ENCODE measurements at regions not wholly inside any gene's neighbourhood (a gene's known extent, or its start where the extent isn't known, plus 50 kb on each side); places are given as distances from the start of the nearest gene placed in this dataset.

DNA sequence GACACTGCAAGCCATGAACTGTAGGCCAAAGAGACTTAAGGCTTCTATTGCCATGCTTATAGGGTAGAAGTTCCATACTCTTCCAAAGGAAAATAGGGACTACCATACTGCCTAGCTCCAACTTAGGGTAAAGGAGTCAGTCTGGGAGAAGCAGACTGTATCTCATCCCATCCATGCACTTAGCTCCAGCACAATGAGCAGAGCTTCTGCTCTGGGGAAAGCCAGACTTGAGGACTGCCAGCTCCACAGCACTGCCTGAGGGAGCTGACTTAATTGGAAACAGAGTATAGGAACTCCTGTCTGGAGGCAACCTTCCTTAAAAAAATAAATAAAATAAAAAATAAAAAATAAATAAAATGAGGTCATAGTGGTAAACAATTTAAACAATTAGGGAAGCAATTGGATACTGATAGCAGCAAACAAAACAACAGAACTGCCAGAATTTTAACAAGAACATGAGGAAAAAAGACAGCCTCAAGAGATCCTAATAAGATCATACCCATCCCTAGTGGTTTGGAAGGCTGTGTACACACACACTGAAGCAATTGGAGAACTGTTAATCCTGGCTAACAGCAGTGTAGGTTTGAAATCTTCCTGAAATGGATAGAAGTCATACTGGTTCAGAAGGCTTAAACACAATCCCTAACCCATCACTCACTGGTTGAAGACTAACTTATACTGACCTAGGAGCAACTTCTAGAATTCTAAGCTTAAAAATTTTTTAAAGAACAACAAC is 550.1 kb downstream of the TBC1D4 start:
- no peak for DNase-seq

DNA sequence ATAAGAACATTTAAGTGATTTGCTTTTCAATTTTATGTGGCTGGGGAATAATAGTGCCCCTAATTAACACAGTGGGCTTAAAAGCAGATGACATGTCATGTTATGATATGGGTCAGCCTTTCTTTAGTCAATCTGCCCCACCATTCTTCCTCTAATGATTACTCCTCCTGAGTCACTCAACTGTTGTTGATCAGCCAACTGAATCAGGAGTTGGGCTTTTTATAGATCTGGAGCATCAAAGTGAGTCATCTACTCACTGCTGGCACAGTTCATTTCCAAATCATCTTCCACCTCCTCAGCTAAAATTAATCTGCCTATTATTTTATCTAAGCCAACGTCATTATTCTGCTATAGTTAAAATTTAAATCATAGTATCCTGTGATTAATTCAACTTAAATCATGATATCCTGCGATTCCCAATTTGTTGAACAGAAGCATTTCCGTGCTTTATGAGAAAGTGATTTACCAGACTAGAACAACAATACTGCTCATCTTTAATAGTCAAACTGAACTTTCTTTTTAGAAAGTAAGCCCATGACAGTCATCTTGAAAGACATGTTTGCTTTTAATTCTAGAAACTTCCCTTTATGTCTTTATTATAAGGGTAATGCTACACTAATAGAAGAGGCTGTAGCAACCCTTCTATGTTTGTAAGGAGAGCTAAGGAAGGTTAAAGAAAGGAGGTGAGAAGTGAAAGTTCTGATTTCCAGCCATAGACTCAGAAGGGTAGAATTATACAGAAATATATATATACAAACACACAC is 551.4 kb downstream of the TBC1D4 start:
- peak; percentile 82 for DNase-seq

DNA sequence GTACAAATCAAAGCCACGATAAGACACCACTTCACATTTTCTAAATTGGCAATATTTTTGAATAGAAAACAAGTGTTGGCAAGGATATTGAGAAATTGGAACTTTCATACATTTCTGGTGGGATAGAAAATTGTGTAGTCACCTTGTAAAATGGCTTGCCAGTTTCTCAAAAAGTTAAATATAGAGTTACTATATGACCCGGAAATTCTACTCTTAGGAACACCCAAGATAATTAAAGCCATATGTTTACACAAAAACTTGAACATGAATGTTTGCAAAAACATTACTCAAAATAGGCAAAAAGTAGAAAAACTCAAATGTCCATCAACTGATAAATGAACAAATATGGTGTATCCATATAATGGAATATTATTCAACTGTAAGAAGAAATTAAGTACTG is 552.5 kb downstream of the TBC1D4 start:
- DNase-seq = peak; percentile 46

DNA sequence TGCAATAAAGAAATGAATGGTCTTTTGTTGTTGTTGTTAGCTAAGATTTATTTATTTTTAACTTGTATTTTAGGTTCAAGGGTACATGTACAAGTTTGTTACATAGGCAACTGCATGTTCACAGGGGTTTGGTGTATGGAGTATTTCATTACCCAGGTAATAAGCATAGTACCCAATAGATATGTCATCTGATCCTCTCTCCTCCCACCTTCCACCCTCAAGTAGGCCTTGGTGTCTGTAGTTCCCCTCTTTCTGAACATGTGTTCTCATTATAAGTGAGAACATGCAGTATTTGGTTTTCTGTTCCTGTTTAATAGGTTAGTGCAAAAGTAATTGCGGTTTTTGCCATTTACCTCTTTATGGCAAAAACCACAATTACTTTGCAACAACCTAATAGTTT is 554.1 kb downstream of the TBC1D4 start:
- no peak for DNase-seq

DNA sequence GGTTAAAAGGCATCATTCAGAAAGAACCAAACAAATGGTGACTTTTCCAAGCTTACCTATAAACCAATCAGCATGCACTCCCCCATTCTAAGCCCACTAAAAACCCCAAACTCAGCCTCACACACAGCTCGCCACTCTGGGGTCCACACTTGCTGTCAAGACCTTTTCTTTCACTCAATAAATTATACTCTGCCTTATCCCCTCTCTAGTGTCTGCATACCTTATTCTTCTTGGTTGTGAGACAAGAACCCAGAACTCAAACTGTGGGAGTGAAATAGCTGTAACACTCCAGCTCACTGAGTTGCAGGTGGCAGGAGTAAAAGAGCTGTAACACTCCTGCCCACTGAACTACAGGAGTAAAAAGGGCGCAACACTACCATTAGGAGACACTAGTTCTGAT is 559.0 kb downstream of the TBC1D4 start:
- DNase-seq = no peak

DNA sequence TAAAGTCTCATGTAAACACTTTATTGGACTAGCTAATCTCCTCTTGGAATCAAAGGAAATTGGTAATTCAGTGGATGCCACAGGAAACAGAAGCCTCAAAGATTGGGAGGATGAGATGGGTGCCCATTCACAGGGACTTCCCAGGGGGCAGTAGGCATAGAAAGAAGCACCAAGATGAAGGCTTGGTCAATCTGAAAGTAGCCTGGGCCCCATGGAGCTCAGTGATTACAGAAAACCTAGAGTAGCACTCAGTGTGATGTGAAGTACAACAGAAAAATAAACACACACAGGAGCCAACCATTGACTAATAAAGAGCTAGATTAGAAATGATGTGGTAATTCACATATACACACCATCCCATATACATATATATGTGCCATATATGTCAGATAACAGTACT is 560.6 kb downstream of the TBC1D4 start:
- no peak for DNase-seq

DNA sequence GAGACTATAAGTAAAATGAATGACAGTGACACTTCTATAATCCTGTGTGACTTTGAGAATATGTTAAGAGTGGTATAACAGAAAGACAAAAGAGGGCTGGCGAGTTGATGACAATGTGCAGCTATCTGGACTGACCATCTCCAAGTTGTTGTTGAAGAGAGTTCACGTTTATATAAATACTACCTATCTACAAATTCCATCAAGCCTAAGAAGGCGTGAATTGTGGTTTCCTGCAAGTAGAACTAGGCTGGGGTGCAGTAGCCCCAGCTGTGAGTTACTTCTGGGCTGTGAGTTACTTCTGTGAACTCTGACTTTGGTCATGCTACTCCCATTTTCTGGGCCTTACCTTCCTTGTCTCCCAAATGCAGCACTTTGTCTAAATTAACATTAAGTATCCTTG is 561.0 kb downstream of the TBC1D4 start:
- DNase-seq = no peak

DNA sequence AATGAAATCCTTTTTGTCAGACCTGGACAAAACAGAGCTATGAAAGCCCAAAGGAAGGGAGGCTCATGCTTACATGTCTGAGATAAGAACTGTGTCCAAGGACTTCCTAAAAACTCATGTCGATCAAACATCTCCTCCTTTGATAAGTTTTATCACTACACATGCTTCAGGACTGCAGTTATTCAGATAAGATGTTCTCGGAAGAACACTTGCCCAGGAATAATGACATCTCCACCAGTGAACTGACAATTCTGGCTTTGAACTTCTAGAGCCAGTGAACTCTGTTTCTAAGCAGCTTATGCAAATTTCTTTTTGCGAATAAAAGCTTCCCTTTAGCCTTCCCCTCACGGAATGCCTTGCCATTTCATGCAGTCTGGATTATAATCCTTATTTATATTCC is 561.6 kb downstream of the TBC1D4 start:
- DNase-seq = no peak

DNA sequence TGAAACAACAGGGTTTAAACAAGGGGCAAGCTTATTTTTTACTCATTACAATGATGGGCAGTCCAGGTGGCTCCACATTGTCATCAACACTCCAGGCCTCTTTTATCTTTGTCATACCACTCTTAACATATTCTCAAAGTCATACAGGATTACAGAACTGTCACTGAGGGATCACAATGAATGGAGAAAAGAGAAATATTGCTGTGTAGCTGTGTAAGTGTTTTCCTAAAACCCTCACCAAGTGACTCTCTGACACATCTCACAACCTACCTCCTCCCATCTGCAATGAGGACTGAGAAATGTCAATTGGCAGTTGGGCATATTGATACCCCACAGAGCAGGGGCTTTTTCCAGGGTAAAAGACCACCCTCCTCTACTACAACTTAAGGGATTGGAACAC is 562.1 kb downstream of the TBC1D4 start:
- no peak for DNase-seq

DNA sequence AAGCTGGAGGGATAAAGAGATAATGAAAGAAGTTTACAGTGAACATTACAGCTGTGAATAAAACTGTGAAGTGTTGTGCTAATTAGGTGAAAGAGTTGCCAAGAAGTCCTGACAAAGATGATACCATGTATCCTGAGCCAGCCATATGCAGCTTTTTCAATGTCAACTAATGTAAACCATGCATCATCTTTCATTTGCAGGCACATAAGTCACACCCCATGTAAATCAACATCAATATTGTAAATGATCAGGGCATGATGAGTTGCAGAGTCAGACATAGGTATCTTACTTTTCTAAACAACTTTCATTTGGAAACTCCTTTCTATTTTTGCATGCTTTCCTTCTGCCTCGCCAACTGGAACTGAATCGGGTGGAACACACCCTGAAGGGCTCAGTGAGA is 569.1 kb downstream of the TBC1D4 start:
- no peak for DNase-seq

DNA sequence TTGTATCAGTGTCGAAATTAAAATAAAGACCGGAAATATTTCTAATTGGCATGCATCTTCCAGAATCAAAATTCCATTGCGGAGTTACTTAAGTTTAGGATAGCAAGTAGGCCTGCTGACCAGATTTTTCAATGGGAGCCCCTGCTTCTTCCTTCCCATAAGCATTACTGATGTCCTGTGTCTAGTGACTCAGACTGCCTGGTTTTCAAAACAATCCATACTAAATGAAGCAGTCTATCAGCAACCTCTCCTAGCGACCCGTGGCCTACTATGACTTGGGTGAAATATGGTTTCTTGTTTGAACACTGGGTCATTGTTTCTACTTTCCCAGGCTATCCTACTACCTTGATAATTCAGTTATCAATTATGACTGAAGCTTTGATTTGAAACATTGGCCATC is 571.6 kb downstream of the TBC1D4 start:
- DNase-seq = no peak

DNA sequence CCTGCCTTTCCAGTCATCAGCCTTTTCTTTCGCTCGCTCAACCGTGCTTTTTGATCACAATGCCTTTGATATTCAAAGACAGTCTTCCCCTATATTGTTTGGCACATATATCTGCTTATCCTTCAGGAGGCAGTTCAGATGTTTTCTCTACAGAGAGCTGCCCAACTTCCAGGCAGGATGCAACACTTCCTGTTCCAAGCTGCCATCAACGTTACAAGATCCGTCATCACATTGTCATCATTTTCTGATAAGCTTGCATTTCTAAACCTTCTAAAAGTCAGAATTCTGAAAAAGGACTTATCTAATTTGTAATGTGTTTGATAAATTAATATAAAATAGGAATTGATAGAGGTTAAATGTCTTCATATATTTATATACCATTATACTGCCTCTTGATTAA is 574.2 kb downstream of the TBC1D4 start:
- no peak for DNase-seq

DNA sequence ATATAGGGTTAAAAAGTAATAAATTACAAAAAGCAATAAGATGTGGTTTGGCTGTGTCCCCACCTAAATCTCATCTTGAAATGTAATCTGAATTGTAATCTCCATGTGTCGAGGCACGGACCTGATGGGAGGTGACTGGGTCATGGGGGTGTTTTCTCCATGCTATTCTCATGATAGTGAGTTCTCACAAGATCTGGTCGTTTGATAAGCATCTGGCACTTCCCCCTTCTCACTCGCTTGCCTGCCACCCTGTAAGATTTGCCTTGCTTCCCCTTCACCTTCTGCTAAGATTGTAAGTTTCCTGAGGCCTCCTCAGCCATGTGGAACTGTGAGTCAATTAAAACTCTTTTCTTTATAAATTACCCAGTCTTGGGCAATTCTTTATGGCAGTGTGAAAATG is 577.4 kb downstream of the TBC1D4 start:
- no peak for DNase-seq

DNA sequence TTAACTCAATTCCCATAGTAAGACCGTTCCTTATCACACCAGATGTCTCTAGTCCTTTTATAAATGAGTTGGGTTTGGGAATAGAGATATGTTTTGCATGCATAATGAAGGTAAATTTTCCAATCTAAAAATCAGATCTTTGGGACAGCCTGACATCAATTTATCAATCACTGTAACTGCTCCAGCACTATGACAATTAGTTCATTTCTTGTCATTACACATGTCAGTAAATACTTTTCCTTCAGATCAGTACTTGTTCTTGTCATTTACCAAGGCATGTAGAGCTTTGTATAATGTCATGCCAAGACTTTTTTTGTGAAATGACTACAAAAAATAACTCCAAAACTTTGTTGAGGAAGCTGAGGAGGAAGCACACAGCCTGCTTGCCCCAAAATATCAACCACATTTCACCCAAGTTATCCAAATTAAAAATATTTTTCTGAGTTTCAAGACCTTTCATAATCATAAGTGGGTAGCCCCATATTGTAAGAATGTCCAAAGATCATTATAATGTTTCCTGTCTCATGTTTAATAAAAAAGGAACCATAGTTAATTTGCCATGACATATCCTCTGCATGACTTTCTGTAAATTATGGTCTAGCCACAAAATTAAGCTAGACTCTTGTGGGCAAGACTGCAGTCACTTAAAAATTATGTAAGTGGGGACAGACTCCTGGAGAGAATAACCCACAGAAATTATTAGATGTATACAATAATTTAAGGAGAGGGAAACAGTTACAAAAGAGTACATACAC is 586.8 kb downstream of the TBC1D4 start:
- no peak for DNase-seq

DNA sequence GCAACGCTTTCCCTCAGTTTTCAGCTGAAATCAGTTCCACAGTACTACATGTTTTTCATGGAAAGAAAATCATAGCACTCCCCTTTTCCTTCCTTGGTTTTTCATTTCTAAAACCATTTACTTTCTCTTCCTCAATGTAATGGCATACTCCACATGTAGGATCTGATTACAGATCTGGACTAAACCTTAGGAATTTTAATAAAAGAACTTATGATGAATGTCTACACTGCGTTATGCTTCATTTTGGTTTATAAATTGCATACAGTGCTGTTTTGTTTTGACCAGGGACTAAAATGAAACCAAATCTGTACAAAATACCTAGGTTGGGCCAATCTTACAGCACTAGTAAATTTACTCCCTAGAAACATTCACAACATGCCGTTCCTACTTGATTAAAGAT is 589.9 kb downstream of the TBC1D4 start:
- no peak for DNase-seq

DNA sequence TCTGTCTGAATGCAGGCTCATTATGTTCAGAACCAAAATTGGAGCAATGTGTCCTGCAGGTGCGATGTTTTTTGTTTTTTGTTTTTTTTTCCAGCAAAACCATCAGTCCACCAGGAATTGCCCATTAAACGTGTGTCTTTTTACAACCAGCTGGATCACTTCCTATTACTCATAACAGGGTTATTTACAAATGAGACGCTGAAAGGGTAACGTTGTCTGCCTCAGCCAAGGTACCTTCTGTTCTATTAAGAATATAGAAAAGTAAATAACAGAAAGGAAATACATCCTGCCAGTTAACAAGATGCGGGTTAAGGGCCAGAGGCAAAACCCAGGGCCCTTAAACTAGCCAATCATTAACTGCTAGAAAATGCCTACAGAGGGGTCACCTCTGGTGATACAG is 590.4 kb downstream of the TBC1D4 start:
- DNase-seq = no peak

DNA sequence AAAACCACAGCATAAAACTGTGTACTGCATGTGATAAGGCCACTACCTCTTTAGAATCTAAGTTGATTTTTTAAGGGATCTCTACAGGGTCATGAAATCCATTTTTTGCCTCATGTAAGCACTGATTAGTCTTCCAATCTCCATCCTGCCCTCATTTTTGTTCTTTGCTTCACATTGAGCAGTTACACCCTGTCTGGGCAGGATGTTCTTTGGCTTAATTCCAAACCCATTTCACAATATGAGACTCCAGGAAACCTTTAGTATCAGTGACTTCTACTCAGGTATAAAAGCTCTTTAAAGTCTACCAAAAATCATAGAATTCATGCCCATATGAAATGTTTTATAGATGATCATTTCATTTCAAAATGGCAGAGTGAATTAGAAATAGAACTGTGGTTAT is 592.6 kb downstream of the TBC1D4 start:
- no peak for DNase-seq

DNA sequence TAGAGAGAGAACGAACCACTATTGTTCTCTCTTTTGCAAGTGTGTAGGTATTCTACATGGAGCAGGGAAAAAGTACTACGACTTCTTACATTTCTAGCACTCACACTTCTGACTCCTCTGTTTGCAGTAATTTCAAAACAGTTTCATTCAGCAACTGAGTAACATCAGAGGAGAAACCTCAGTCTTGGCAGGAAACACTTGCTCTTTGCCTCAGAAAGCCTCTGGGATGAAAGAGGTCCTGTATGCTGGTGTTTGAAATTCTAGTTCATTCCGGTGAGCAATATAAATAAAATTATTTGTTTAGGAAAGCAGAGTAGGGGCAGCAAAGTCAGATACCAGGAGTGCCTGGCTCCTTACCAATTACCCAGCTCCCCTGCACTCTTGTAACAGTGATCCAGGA is 595.5 kb downstream of the TBC1D4 start:
- no peak for DNase-seq

DNA sequence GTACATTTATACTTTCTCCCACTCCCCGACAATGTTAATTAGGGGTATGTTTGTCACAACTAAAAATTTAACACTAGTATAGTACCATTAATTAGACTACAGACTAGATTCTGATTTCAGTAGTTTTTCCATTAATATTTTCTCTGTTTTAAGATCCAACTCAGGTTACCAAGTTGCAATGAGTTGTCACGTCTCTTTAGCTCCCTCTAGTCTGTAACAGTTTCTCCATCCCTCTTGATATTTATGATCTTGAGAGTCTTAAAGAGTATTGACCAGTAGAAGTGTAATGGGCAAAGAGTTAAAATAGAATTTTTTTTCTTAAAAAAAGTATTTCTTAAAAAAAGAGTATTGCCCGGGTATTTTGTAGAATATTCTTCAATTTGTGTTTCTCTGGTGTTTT is 598.1 kb downstream of the TBC1D4 start:
- DNase-seq = no peak

DNA sequence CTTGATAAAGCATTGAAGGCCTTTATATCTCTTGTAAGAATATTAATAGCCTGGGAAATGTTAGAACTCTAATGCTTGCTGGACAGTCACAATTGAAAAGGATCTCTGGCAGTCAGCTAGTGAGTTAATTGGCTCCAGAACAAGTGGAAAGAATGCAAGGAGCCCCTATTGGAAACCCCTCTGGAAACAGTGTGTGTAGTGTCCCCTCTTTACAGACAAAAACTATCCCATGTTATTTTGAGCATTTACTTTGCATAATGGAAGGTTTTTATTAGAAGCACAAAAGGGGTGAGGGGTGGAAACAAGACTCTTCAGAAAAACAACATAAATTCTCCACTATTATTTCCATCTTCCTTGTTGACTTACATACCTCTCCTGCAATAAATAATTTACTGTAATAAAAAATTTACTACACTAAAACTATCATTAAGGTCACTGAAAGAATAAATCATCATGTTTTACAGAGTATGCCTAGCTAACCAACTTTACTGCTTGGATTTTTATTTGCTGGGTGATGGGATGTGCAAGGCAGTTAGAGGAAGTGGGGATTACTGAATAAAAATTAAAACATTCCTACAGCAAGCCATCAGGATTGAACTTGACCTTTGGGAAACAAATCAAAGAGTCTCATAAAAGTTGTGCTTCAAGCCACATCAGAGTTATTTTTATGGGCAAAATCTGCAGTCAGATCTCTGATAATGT is 610.4 kb downstream of the TBC1D4 start:
- no peak for DNase-seq

DNA sequence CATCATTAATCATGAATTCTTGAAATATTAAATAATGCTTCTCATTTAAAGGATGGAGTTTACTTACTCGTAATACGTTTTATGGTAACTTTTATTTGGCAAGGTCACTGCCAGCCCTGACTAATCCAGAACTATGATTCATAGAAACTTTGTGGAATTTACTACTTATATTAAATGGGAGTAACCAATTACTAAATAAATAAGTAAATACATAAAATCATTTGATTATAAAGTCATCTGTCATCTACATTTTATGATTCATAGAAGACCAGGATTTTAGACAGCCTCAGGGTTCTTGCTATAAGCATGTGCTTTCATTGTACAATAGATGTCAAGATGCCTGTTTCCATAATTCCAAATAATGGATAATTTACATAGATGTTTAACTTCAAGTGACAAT is 611.1 kb downstream of the TBC1D4 start:
- DNase-seq = peak; percentile 51

DNA sequence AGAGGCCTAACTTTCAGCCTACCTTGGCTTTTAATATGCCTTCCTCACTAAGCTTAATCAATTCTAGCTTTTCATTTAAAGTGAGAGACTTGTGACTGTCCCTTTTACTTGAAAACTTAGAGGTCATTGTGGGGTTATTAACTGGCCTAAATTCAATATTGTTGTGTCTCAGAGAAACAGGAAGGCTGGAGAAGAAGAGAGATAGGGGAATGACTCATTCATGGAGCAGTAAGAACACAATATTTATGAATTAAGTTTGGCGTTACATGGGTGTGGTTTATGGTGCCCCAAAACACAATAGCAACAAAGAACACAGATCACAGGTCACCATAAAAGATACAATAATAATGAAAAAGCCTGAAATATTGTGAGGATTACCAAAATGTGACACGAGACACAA is 612.1 kb downstream of the TBC1D4 start:
- no peak for DNase-seq

DNA sequence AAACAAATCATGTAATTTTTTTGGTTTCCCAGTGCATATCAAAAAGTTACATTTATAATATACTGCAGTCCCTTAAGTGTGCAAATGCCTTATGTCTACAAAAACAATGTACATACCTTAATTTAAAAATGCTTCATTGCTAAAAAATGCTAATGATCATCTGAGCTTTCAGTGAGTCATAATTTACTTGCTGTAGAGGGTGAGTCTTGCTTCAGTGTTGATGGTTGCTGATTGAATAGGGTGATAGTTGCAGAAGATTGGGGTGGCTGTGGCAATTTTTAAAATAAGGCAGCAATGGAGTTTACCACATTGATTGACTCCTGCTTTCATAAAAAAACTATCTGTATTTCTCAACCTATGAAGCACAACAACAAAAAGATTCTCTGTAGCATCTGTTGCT is 613.9 kb downstream of the TBC1D4 start:
- DNase-seq = peak; percentile 49
